GM03348 (cell line): ENCODE measurements at regions not wholly inside any gene's neighbourhood (a gene's known extent, or its start where the extent isn't known, plus 50 kb on each side); places are given as distances from the start of the nearest gene placed in this dataset.
A peak's percentile ranks its signal among the peaks of the same experiment; 100 is the strongest.

Source experiments
- DNase-seq: peaks from one replicate; pipeline ENCODE4 v3.0.0; 2012; ENCODE audit warnings: low spot score

- no peak for DNase-seq
Observed at GRCh38 chr10:109191823-109192222, 731.5 kb downstream of the XPNPEP1 start.

- no peak for DNase-seq
Observed at GRCh38 chr10:109191341-109191740, 732.0 kb downstream of the XPNPEP1 start.

GRCh38 chr10:109187677-109188076, 735.6 kb downstream of the XPNPEP1 start:
- no peak for DNase-seq

- DNase-seq, result no peak
Observed at GRCh38 chr10:109183366-109183765, 739.9 kb downstream of the XPNPEP1 start.

GRCh38 chr10:109178591-109178990, 744.7 kb downstream of the XPNPEP1 start:
- DNase-seq, result no peak

GRCh38 chr10:109174526-109174925, 748.8 kb downstream of the XPNPEP1 start:
- DNase-seq, result no peak

GRCh38 chr10:109173937-109174336, 749.4 kb downstream of the XPNPEP1 start:
- no peak for DNase-seq

GRCh38 chr10:109173121-109173520, 750.2 kb downstream of the XPNPEP1 start:
- DNase-seq, result no peak

- DNase-seq, result peak; percentile 9
Observed at GRCh38 chr10:109166935-109167334, 756.4 kb downstream of the XPNPEP1 start.

GRCh38 chr10:109159351-109159750, 764.0 kb downstream of the XPNPEP1 start:
- DNase-seq, result no peak

- DNase-seq, result no peak
Observed at GRCh38 chr10:109156396-109156795, 766.9 kb downstream of the XPNPEP1 start.

- no peak for DNase-seq
Observed at GRCh38 chr10:109149666-109150350, 773.5 kb downstream of the XPNPEP1 start.

GRCh38 chr10:109127363-109127762, 795.9 kb downstream of the XPNPEP1 start:
- no peak for DNase-seq

- DNase-seq, result no peak
Observed at GRCh38 chr10:109126541-109126940, 796.8 kb downstream of the XPNPEP1 start.

GRCh38 chr10:109126016-109126415, 797.3 kb downstream of the XPNPEP1 start:
- peak; percentile 8 for DNase-seq

- DNase-seq, result no peak
Observed at GRCh38 chr10:109115179-109115578, 808.1 kb downstream of the XPNPEP1 start.

GRCh38 chr10:109114579-109114978, 808.7 kb downstream of the XPNPEP1 start:
- peak; percentile 6 for DNase-seq

- DNase-seq, result no peak
Observed at GRCh38 chr10:109106604-109107003, 816.7 kb downstream of the XPNPEP1 start.

GRCh38 chr10:109105725-109106124, 817.6 kb downstream of the XPNPEP1 start:
- DNase-seq, result no peak

GRCh38 chr10:109104806-109105205, 818.5 kb downstream of the XPNPEP1 start:
- no peak for DNase-seq

GRCh38 chr10:109103278-109103677, 820.0 kb downstream of the XPNPEP1 start:
- DNase-seq, result no peak

- DNase-seq, result no peak
Observed at GRCh38 chr10:109089779-109090178, 833.5 kb downstream of the XPNPEP1 start.

GRCh38 chr10:109071539-109071938, 851.8 kb downstream of the XPNPEP1 start:
- DNase-seq, result no peak

- DNase-seq, result no peak
Observed at GRCh38 chr10:109070492-109070891, 852.8 kb downstream of the XPNPEP1 start.
